Stimulated activated CD4-positive, alpha-beta T cell treated with anti-CD3 and anti-CD28 coated beads, Interleukin-12 subunit alpha, Interleukin-12 subunit beta, amount 100 ng/mL, for 48 hours (primary cell): ENCODE measurements at regions not wholly inside any gene's neighbourhood (a gene's known extent, or its start where the extent isn't known, plus 50 kb on each side); places are given as distances from the start of the nearest gene placed in this dataset.
"Not testable (repeated sequence)": the region's sequence is repeated elsewhere in the genome, so short reads cannot be mapped to it uniquely, and the experiment has no call there.

Experiments used
- DNase-seq, 3 donors: peaks; one replicate each; pipeline ENCODE4 v3.0.0-alpha.2; 2020; ENCODE audit warnings: low read depth in 2 of 3, low spot score in 1 of 3

DNA sequence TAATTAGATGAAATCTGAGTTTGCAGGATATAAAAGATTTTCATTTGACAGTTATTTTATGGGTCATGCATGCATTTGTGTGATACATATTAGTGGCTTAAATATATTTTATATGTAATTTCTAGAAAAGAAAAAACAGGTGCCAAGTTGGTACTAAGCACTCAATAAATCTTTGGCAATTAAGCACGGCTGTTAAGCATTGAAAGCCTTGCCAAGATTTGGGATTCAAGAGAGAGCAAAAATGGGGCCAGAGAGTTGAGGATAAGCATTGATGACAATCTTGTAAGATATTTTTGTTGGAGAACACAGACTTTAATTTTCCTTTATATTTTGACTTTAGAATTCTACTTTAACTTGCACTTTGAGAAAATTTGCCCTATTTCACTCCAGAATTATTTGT is 249.8 kb upstream of the MAD2L1 start:
- no peak for DNase-seq

DNA sequence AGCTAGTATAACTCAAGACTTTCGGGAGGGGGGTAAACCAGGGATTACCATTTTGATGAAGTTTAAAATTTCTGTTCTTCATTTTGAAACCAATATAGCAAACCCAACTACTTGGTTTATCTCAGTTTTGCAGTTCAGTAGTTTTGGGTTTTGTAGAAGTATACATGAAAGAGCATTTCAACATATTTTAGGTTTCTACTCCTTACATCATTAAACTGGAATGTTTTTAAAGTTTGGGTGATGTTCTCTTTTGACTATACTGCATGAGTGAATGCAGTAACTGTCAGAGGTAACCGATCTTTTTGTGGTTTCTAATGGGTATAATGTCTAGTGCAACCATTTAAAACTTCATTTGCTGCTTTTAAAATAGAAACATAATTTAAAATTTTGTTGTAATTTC is 248.3 kb upstream of the MAD2L1 start:
- no peak for DNase-seq

DNA sequence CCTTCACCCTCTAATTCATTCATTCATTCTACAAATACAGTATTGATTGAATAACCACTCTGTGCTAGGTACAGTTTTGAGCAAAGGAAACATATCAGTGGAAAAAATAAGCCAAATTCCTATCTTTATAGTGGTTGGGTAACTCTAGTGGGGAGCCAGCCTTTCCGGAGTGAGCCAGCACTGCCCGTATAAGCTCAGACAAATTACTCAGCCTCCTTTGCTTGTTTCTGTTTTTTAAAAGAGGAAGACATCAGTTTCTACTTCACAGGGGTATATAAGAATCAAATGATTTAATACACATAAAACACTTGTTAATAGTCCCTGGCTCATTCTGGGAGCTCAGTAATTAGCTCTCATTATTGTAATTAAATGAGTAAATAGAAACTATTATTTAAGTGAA is 238.2 kb upstream of the MAD2L1 start:
- no peak for DNase-seq

DNA sequence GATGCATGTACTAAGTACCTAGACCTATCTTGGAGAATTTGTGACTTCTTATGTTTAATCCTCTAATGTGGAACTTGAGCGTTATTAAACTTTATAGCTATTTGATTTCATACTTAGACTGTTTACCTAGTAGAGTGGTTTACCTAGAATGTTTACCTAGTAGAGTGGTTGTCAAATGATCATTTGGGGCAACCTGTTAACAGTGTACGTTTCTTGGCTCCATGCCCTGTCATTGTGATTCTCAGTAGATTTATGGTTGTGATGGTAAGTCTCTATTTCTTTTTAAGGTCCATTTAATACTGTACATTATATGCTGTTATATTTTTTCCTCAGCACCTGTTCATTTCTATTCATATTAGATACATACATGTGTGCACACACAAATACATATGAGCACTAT is 233.0 kb upstream of the MAD2L1 start:
- DNase-seq = no peak

DNA sequence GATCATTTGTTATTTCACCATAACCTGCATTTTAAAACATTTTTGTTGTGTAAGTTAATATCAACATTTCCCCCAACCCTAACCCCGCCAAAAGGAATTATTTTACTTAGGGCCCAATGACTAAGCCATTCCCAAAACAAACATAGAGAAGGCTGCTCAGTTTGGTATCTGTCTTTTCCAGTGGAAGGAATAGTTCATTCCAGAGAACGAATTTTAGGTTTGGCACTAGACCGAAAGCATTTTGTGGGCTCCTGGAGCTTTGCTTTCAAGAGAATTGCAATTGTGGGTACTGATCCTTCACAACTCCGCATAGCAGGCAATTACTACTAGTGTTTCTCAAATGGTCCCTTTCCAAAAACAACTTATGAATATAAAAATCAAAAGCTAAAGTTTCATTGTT is 226.7 kb upstream of the MAD2L1 start:
- no peak for DNase-seq

DNA sequence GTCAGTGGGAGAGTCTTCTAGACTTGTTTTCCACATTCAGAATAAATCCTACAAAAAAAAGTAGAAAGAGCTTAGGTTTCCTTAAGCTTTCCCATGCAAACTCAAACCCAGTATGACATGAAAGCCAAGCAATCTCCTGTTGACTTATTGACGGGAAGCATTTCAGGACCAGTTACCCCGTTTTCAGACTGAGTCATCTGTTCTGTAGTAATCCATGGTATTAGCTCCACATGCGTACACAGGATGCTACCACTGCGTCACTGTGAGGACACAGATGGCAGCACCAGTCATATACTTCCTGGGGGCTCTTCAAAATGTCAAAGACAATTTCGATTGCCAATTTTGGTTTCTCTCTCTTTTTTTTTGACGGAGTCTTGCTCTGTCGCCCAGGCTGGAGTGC is 224.9 kb upstream of the MAD2L1 start:
- DNase-seq = no peak

GRCh38 chr4:120290553-120290952 is 223.9 kb upstream of the MAD2L1 start:
- DNase-seq = no peak

GRCh38 chr4:120286813-120287212 is 220.2 kb upstream of the MAD2L1 start:
- no peak for DNase-seq

- no peak for DNase-seq
Observed at GRCh38 chr4:120281581-120281980, 214.9 kb upstream of the MAD2L1 start.

GRCh38 chr4:120277391-120277790 is 210.7 kb upstream of the MAD2L1 start:
- DNase-seq = no peak

DNA sequence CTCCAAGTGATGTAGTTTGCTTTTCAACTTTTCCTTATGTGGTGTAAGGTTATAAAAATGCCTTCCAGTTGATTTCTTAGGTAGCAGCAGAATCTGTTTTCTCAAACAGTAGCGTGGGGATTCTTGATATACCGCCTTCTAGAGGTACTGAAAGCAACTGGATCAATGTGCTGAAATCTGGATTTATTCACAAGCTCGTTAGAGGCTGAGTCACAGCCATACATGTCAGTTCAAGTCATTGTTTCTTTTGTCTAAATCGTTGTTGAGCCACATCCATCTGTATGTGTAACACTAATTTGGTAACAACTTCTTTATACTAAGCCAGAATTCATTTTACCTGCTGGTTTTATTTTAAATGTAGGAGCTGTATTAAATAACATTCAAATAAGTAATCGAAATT is 200.0 kb upstream of the MAD2L1 start:
- DNase-seq = no peak

DNA sequence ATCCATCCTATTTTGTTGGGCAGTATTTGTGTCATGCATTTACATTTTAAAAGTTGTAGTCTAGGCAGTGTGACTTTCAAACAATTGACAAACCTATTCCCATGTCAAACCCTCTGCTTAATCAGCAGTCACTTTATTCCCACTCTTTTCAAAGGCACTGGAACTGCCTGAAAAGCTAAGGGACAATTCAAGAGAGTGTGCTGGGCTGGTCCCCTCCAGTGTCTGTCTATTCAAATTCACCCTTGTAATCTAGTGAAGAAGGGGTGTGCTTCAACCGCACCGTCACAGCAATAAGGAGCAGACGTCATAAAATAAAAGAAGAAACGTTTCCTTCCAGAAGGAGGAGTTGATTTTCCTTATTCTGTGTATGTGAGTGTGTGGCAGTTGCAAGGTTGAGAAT is 197.0 kb upstream of the MAD2L1 start:
- no peak for DNase-seq

DNA sequence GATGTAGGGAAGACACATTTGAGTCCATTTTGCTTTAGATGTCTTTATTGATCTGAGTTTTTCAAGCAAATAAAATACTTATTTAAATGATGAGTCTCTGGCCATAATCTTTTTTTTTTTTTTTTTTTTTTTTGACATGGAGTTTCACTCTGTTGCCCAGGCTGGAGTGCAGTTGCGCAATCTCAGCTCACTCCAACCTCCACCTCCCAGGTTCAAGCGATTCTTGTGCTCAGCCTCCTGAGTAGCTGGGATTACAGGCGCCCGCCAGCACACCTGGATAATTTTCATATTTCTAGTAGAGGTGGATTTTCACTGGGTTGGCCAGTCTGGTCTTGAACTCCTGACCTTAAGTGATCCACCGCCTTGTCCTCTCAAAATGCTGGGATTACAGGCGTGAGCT is 194.5 kb upstream of the MAD2L1 start:
- DNase-seq = no peak

DNA sequence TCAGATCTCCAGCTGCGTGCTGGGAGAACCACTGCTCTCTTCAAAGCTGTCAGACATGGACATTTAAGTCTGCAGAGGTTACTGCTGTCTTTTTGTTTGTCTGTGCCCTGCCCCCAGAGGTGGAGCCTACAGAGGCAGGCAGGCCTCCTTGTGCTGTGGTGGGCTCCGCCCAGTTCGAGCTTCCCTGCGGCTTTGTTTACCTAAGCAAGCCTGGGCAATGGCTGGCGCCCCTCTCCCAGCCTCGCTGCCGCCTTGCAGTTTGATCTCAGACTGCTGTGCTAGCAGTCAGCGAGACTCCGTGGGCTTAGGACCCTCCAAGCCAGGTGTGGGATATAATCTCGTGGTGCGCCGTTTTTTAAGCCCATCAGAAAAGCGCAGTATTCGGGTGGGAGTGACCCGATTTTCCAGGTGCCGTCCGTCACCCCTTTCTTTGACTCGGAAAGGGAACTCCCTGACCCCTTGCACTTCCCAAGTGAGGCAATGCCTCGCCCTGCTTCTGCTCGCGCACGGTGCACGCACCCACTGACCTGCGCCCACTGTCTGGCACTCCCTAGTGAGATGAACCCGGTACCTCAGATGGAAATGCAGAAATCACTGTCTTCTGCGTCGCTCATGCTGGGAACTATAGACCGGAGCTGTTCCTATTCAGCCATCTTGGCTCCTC is 189.6 kb upstream of the MAD2L1 start:
- not testable (repeated sequence) for DNase-seq

- no peak for DNase-seq
Observed at GRCh38 chr4:120238277-120238973, 171.8 kb upstream of the MAD2L1 start.

DNA sequence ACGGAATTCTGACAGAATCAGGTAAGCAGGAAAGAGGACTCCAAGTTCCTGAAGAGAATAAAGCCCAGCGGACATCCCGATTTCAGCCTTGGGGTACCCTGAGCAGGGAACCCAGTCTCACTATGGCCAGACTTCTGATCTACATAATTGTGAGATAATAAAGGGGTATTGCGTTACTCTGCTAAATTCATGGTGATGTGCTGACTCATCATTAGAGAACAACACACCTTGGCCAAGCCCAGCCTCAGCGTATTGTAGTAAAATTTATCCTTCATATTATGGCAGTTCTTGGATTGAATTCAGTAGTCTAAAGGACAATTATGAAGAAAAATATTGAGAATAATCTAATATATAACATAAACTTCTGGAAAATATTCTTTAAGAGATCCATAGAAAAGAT is 170.2 kb upstream of the MAD2L1 start:
- DNase-seq = no peak

GRCh38 chr4:120232050-120232449 is 165.4 kb upstream of the MAD2L1 start:
- no peak for DNase-seq

DNA sequence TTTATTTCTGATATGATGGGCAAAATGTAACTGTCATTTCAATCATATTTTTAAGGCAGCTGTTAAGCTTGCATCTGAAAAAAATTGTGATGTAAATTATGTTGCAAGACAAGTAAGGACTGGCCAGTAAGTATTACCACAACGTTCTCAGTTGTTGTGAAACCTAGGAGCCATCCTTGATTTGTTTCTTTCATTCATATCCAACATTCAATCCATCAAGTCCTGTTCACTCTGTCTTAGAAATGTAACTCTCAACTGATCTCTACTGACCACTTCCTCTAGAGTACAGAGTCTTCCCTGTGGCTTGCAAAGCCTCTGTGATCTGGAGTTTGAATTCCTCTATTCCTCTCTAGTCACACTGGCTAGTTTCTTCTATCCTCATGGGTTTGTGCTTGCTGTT is 161.4 kb upstream of the MAD2L1 start:
- DNase-seq = no peak

DNA sequence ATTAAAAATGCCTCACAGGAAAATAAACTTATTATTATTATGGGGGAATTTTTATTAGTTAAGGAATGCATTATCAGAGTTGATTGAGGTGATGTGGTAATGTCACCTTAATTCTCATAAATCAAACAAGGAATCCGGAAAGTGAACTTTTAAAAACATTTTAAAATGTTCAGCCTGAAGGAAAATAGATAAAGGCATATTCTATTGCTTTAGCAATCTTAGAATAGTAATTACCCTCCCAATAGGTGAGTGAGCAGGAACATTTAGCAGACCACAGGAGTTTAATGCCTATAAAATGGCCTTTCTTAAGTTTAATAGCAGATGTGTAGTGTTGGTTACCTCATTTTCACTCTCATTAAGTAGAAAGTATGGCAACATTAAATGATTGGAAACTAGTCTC is 160.9 kb upstream of the MAD2L1 start:
- no peak for DNase-seq

DNA sequence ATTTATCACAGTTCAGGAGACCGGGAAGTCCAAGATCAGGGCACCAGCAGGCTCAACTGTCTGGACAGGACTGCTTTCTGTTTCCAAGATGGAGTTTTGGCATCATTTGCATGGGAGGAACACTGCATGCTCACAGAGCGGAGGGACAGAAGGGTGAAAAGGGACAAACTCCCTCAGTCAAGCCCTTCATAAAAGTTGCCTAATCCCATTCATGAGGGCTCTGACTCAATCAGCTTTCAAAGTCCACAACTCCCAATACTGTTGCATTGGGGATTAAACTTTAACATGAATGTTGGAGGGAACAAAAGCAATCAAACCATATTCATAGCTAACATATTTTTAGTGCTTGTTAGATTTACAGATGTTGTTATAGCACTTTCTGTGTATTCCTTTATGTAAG is 158.9 kb upstream of the MAD2L1 start:
- no peak for DNase-seq

DNA sequence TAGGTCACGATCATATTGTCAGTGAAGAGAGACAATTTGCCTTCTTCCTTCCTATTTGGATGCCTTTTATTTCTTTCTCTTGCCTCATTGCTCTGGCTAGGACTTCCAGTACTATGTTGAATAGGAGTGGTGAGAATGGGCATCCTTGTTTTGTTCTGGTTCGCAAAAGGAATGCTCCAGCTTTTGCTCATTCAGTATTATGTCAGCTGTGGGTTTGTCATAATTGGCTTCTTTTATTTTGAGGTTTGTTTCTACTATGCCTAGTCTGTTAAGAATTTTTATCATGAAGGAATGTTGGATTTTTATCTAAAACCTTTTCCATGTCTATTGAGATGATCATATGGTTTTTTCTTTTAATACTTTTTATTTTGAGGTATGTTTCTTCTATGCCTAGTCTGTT is 152.3 kb upstream of the MAD2L1 start:
- DNase-seq = no peak

DNA sequence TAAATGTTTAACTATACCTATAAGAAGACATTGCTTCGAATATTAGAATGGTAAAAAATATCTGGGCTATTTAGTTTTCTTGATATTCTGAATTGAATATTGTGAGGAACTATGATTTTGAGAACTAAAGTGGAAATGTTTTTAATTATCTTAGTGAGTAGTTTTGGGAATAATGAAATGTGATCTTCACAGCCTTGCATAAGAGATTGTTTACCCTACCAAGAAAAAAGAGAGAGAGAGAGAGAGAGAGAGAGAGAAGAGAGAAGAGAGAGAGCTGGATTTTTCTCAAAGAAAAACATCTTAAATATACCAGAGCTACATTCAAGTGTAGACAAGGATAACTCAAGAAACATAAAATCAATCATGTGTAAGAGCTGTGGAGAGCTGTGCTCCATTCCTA is 148.7 kb upstream of the MAD2L1 start:
- no peak for DNase-seq

- no peak for DNase-seq
Observed at GRCh38 chr4:120211408-120212015, 144.9 kb upstream of the MAD2L1 start.
